ENCODE measurements at regions not wholly inside any gene's neighbourhood (a gene's known extent, or its start where the extent isn't known, plus 50 kb on each side); places are given as distances from the start of the nearest gene placed in this dataset.
"Not testable (repeated sequence)": the region's sequence is repeated elsewhere in the genome, so short reads cannot be mapped to it uniquely, and the experiment has no call there.

GRCh38 chr3:81864272-81864671, 102.8 kb upstream of the GBE1 start:
- no peaks in the 10 kb centered on the region for H3K27me3 Mint-ChIP-seq
- no peak for DNase-seq
- no peak overlapping the region for H3K4me3 Mint-ChIP-seq
- no peak for ATAC-seq (replicated peaks)
- H3K27ac Mint-ChIP-seq = no peak overlapping the region
- no peaks in the 10 kb centered on the region for H3K9me3 Mint-ChIP-seq
- H3K36me3 Mint-ChIP-seq (ENCODE audit: insufficient read depth) = no peaks in the 10 kb centered on the region
- no peaks in the 10 kb centered on the region for H3K4me1 Mint-ChIP-seq (ENCODE audit: low read depth in 2 of 2)

GRCh38 chr3:81863756-81864155, 102.3 kb upstream of the GBE1 start:
- H3K4me1 Mint-ChIP-seq (ENCODE audit: low read depth in 2 of 2) = no peaks in the 10 kb centered on the region

GRCh38 chr3:81861593-81861992, 100.1 kb upstream of the GBE1 start:
- no peak overlapping the region for H3K4me3 Mint-ChIP-seq

More at GRCh38 chr3:81863756-81864155, 102.3 kb upstream of the GBE1 start:
- ATAC-seq (replicated peaks) (no peak), DNase-seq (no peak)
- Mint-ChIP-seq H3K27ac (no peak overlapping the region), H3K9me3 (no peaks in the 10 kb centered on the region), H3K27me3 (no peaks in the 10 kb centered on the region), H3K4me3 (no peak overlapping the region), H3K36me3 (ENCODE audit: insufficient read depth) (no peaks in the 10 kb centered on the region)

GRCh38 chr3:81859524-81859923, 98.1 kb upstream of the GBE1 start:
- Mint-ChIP-seq H3K4me1 (ENCODE audit: low read depth in 2 of 2) (no peaks in the 10 kb centered on the region), H3K4me3 (no peak overlapping the region), H3K27me3 (no peaks in the 10 kb centered on the region), H3K36me3 (ENCODE audit: insufficient read depth) (no peaks in the 10 kb centered on the region), H3K9me3 (no peaks in the 10 kb centered on the region), H3K27ac (no peak overlapping the region)
- ATAC-seq (replicated peaks) = no peak
- no peak for DNase-seq

More at GRCh38 chr3:81861593-81861992, 100.1 kb upstream of the GBE1 start:
- Mint-ChIP-seq H3K36me3 (ENCODE audit: insufficient read depth) (no peaks in the 10 kb centered on the region), H3K27ac (no peak overlapping the region), H3K4me1 (ENCODE audit: low read depth in 2 of 2) (no peaks in the 10 kb centered on the region), H3K9me3 (no peaks in the 10 kb centered on the region), H3K27me3 (no peaks in the 10 kb centered on the region)
- no peak for ATAC-seq (replicated peaks)
- no peak for DNase-seq

- Mint-ChIP-seq H3K9me3 (no peaks in the 10 kb centered on the region), H3K36me3 (ENCODE audit: insufficient read depth) (no peaks in the 10 kb centered on the region), H3K4me3 (no peak overlapping the region), H3K27ac (no peak overlapping the region), H3K4me1 (ENCODE audit: low read depth in 2 of 2) (no peaks in the 10 kb centered on the region), H3K27me3 (no peaks in the 10 kb centered on the region)
- ATAC-seq (replicated peaks) (no peak), DNase-seq (no peak)
Measured at GRCh38 chr3:81853431-81853830, 92.0 kb upstream of the GBE1 start.

- Mint-ChIP-seq H3K27ac (no peak overlapping the region), H3K4me3 (no peak overlapping the region), H3K9me3 (no peaks in the 10 kb centered on the region), H3K4me1 (ENCODE audit: low read depth in 2 of 2) (no peaks in the 10 kb centered on the region), H3K36me3 (ENCODE audit: insufficient read depth) (no peaks in the 10 kb centered on the region), H3K27me3 (no peaks in the 10 kb centered on the region)
- no peak for ATAC-seq (replicated peaks)
- no peak for DNase-seq
Measured at GRCh38 chr3:81851176-81851575, 89.7 kb upstream of the GBE1 start.

GRCh38 chr3:81846988-81847387, 85.5 kb upstream of the GBE1 start:
- ATAC-seq (replicated peaks) (no peak), DNase-seq (no peak)
- H3K27me3 Mint-ChIP-seq = no peaks in the 10 kb centered on the region
- no peaks in the 10 kb centered on the region for H3K9me3 Mint-ChIP-seq
- H3K27ac Mint-ChIP-seq = no peak overlapping the region
- no peaks in the 10 kb centered on the region for H3K4me1 Mint-ChIP-seq (ENCODE audit: low read depth in 2 of 2)
- no peak overlapping the region for H3K4me3 Mint-ChIP-seq
- no peaks in the 10 kb centered on the region for H3K36me3 Mint-ChIP-seq (ENCODE audit: insufficient read depth)

GRCh38 chr3:81841540-81841939, 80.1 kb upstream of the GBE1 start:
- no peaks in the 10 kb centered on the region for H3K4me1 Mint-ChIP-seq (ENCODE audit: low read depth in 2 of 2)
- no peak for DNase-seq

GRCh38 chr3:81839504-81840094, 78.2 kb upstream of the GBE1 start:
- DNase-seq (no peak), ATAC-seq (replicated peaks) (no peak)
- no peaks in the 10 kb centered on the region for H3K9me3 Mint-ChIP-seq
- H3K27ac Mint-ChIP-seq = no peak overlapping the region
- no peak overlapping the region for H3K4me3 Mint-ChIP-seq
- H3K27me3 Mint-ChIP-seq = peaks cover 0 to 9% of the 10 kb centered on the region in 2 donors
- H3K36me3 Mint-ChIP-seq (ENCODE audit: insufficient read depth) = no peaks in the 10 kb centered on the region
- H3K4me1 Mint-ChIP-seq (ENCODE audit: low read depth in 2 of 2) = no peaks in the 10 kb centered on the region

More at GRCh38 chr3:81841540-81841939, 80.1 kb upstream of the GBE1 start:
- no peak overlapping the region for H3K27ac Mint-ChIP-seq
- H3K27me3 Mint-ChIP-seq = peaks cover 0 to 9% of the 10 kb centered on the region in 2 donors
- no peaks in the 10 kb centered on the region for H3K36me3 Mint-ChIP-seq (ENCODE audit: insufficient read depth)
- no peak overlapping the region for H3K4me3 Mint-ChIP-seq
- H3K9me3 Mint-ChIP-seq = no peaks in the 10 kb centered on the region
- ATAC-seq (replicated peaks) = no peak

GRCh38 chr3:81838457-81838856, 77.0 kb upstream of the GBE1 start:
- no peaks in the 10 kb centered on the region for H3K4me1 Mint-ChIP-seq (ENCODE audit: low read depth in 2 of 2)
- peaks cover 0 to 9% of the 10 kb centered on the region in 2 donors for H3K27me3 Mint-ChIP-seq
- H3K36me3 Mint-ChIP-seq (ENCODE audit: insufficient read depth) = no peaks in the 10 kb centered on the region
- H3K27ac Mint-ChIP-seq = no peak overlapping the region
- H3K4me3 Mint-ChIP-seq = no peak overlapping the region
- no peaks in the 10 kb centered on the region for H3K9me3 Mint-ChIP-seq
- ATAC-seq (replicated peaks) = no peak
- no peak for DNase-seq

- Mint-ChIP-seq H3K4me1 (ENCODE audit: low read depth in 2 of 2) (no peaks in the 10 kb centered on the region), H3K27me3 (peaks cover 0 to 9% of the 10 kb centered on the region in 2 donors), H3K4me3 (no peak overlapping the region), H3K27ac (no peak overlapping the region), H3K9me3 (no peaks in the 10 kb centered on the region), H3K36me3 (ENCODE audit: insufficient read depth) (no peaks in the 10 kb centered on the region)
- DNase-seq = no peak
- no peak for ATAC-seq (replicated peaks)
Measured at GRCh38 chr3:81837071-81837593, 75.7 kb upstream of the GBE1 start.

- H3K36me3 Mint-ChIP-seq (ENCODE audit: insufficient read depth) = no peaks in the 10 kb centered on the region
- H3K27ac Mint-ChIP-seq = no peak overlapping the region
- H3K4me1 Mint-ChIP-seq (ENCODE audit: low read depth in 2 of 2) = no peaks in the 10 kb centered on the region
- H3K27me3 Mint-ChIP-seq = no peaks in the 10 kb centered on the region
- no peaks in the 10 kb centered on the region for H3K9me3 Mint-ChIP-seq
- no peak for ATAC-seq (replicated peaks)
- no peak for DNase-seq
- H3K4me3 Mint-ChIP-seq = no peak overlapping the region
Measured at GRCh38 chr3:81829937-81830336, 68.5 kb upstream of the GBE1 start.

- not testable (repeated sequence) for H3K4me1 Mint-ChIP-seq (ENCODE audit: low read depth in 2 of 2); DNase-seq; H3K27ac Mint-ChIP-seq
Measured at GRCh38 chr3:81829272-81829671, 67.8 kb upstream of the GBE1 start.

GRCh38 chr3:81823882-81824395, 62.5 kb upstream of the GBE1 start:
- H3K27ac Mint-ChIP-seq = no peak overlapping the region
- H3K4me3 Mint-ChIP-seq = no peak overlapping the region
- DNase-seq = no peak
- peaks cover 0 to 5% of the 10 kb centered on the region in 2 donors for H3K9me3 Mint-ChIP-seq
- ATAC-seq (replicated peaks) = no peak
- H3K36me3 Mint-ChIP-seq (ENCODE audit: insufficient read depth) = no peaks in the 10 kb centered on the region
- H3K27me3 Mint-ChIP-seq = no peaks in the 10 kb centered on the region
- H3K4me1 Mint-ChIP-seq (ENCODE audit: low read depth in 2 of 2) = no peaks in the 10 kb centered on the region

More at GRCh38 chr3:81829272-81829671, 67.8 kb upstream of the GBE1 start:
- not testable (repeated sequence) for H3K27me3 Mint-ChIP-seq; H3K4me3 Mint-ChIP-seq; ATAC-seq (replicated peaks); H3K9me3 Mint-ChIP-seq; H3K36me3 Mint-ChIP-seq (ENCODE audit: insufficient read depth)

Data from effector memory CD8-positive, alpha-beta T cell (primary cell).